Sigmoid colon (tissue), 6 donors: ENCODE measurements at regions not wholly inside any gene's neighbourhood (a gene's known extent, or its start where the extent isn't known, plus 50 kb on each side); places are given as distances from the start of the nearest gene placed in this dataset.

Experiments used
- DNase-seq: peaks from one replicate; pipeline ENCODE4 v3.0.0-alpha.2; 2019
- H3K27ac ChIP-seq, 4 donors: fragments of 200-600 bp; sonication (generic); one replicate each; pipeline ENCODE4 v1.5.1; 2016 to 2019; ENCODE audit warnings: mild to moderate bottlenecking in 1 of 4
- H3K27me3 ChIP-seq, 3 donors: fragments of 200-600 bp; sonication (generic); one replicate each; pipeline ENCODE4 v1.5.1; 2019; ENCODE audit warnings: mild to moderate bottlenecking in 1 of 3
- H3K36me3 ChIP-seq, 4 donors: fragments of 200-600 bp; sonication (generic); one replicate each; pipeline ENCODE4 v1.5.1; 2016 to 2019
- H3K4me1 ChIP-seq, 4 donors: fragments of 200-600 bp; sonication (generic); one replicate each; pipeline ENCODE4 v1.5.1; 2017 to 2019
- H3K4me3 ChIP-seq, 4 donors: fragments of 200-600 bp; sonication (generic); one replicate each; pipeline ENCODE4 v1.5.1; 2017 to 2019; ENCODE audit warnings: mild to moderate bottlenecking in 2 of 4, moderate library complexity in 1 of 4
- H3K9me3 ChIP-seq, 4 donors: fragments of 200-600 bp in 3 of 4; sonication (generic) in 3 of 4; one replicate each; pipeline versions ENCODE4 v1.5.1 to v1.6.1; 2013 to 2019
- CTCF ChIP-seq, 4 experiments: fragments of 450-650 bp in 3 of 4; fragments of 200-600 bp in 1 of 4; IDR thresholded peaks; one replicate each; pipeline ENCODE4 v1.5.1; 2016 to 2019; ENCODE audit warnings: antibody characterized with exemption in 4 of 4, mild to moderate bottlenecking in 3 of 4, moderate library complexity in 2 of 4
- EP300 ChIP-seq, 4 donors: sonication (generic); formaldehyde crosslinking; IDR thresholded peaks; one replicate each; pipeline ENCODE4 v1.6.1; 2017; ENCODE audit warnings: antibody characterized with exemption in 4 of 4
- POLR2A ChIP-seq, 2 donors: fragments of 450-650 bp; IDR thresholded peaks; one replicate each; pipeline ENCODE4 v1.6.1; 2016; ENCODE audit warnings: antibody characterized with exemption in 2 of 2, mild to moderate bottlenecking in 2 of 2, moderate library complexity in 2 of 2
- POLR2AphosphoS5 ChIP-seq, 4 donors: sonication (generic); formaldehyde crosslinking; IDR thresholded peaks; one replicate each; pipeline ENCODE4 v1.6.1; 2017; ENCODE audit warnings: antibody characterized with exemption in 4 of 4
- WGBS, 2 donors: extraction: QIAGEN DNeasy Blood & Tissue Kit; methylation state at CpG; one replicate each; pipeline ENCODE4 v1.1.7; 2013; 5-methylcytosine and 5-hydroxymethylcytosine counted together
- intact Hi-C: fragments of 100-400 bp; cut with DNase I; formaldehyde crosslinking; loops from one replicate; pipeline ENCODE4 v1.15.1; 2023
- donor health status: healthy with polysubstance abuse.
- donor health status: healthy.

DNA sequence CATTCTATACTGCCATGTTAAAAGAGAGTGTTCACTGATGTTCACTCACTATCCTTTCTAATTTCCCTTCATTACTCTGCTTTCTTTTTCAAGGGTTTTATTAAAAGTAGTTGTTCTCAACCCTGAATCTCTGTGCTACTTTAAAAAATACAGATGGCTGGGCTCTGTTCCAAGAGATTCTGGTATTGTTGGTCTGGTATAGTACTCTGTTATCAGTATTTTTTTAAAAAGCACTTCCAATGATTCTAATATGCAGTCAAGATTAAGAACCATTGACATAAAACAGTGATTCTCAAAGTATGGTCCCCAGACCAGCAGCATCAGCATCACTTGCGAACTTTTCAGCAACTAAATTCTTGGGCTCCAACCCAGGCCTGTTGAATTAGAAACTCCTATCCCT lies 77.0 kb upstream of the STARD4 start:
- H3K36me3 ChIP-seq = no peaks in the 10 kb centered on the region
- no peaks in the 10 kb centered on the region for H3K9me3 ChIP-seq
- 78 to 82% methylated on average over 1 of the region's 1 CpG for WGBS, 2 donors
- H3K4me3 ChIP-seq = no peak overlapping the region
- H3K27ac ChIP-seq = no peak overlapping the region
- H3K4me1 ChIP-seq = no peaks in the 10 kb centered on the region
- no peaks in the 10 kb centered on the region for H3K27me3 ChIP-seq
- no peak for DNase-seq
- TF ChIP-seq POLR2AphosphoS5 (IDR thresholded peaks at IDR 0.05) (no peak), CTCF (IDR thresholded peaks at IDR 0.05) (no peak), EP300 (IDR thresholded peaks at IDR 0.05) (no peak), POLR2A (IDR thresholded peaks at IDR 0.05) (no peak)
- intact Hi-C loops = no loop called here

GRCh38 chr5:111587728-111588127 lies 75.4 kb upstream of the STARD4 start:
- Histone ChIP-seq H3K27me3 (no peaks in the 10 kb centered on the region), H3K36me3 (no peaks in the 10 kb centered on the region)
- intact Hi-C loops = no loop called here

GRCh38 chr5:111585946-111586345 lies 73.6 kb upstream of the STARD4 start:
- Histone ChIP-seq H3K27ac (no peak overlapping the region), H3K27me3 (no peaks in the 10 kb centered on the region), H3K4me1 (no peaks in the 10 kb centered on the region), H3K4me3 (no peak overlapping the region), H3K9me3 (no peaks in the 10 kb centered on the region), H3K36me3 (no peaks in the 10 kb centered on the region)
- TF ChIP-seq POLR2A (IDR thresholded peaks at IDR 0.05) = no peak
- TF ChIP-seq EP300 (IDR thresholded peaks at IDR 0.05) = no peak
- no peak for TF ChIP-seq CTCF (IDR thresholded peaks at IDR 0.05)
- TF ChIP-seq POLR2AphosphoS5 (IDR thresholded peaks at IDR 0.05) = no peak
- intact Hi-C loops = no loop called here
- WGBS, 2 donors = 62 to 79% methylated on average over 4 of the region's 4 CpGs
- no peak for DNase-seq

More at GRCh38 chr5:111587728-111588127, 75.4 kb upstream of the STARD4 start:
- Histone ChIP-seq H3K27ac (no peak overlapping the region), H3K4me1 (no peaks in the 10 kb centered on the region), H3K9me3 (no peaks in the 10 kb centered on the region), H3K4me3 (no peak overlapping the region)
- TF ChIP-seq CTCF (IDR thresholded peaks at IDR 0.05) (no peak), POLR2AphosphoS5 (IDR thresholded peaks at IDR 0.05) (no peak), POLR2A (IDR thresholded peaks at IDR 0.05) (no peak), EP300 (IDR thresholded peaks at IDR 0.05) (no peak)
- no peak for DNase-seq

DNA sequence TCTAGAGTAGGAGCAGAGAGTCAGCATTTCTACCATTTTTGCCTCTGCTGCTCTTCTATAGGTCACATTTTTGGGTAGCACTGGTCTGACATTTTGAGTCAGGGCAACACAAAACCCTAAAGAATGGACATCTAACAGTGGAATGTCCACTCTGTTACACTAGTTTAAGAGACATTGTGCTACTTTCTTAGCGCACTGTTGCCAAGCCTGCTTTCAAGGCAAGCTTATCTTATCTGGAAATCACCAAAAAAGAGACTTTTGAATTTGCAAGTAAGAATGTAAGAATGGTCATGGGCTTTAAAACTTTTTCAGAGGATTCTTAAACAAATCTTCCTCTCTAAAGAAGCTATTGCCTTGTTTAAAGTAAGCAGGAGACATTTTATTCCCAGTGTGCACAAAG lies 73.0 kb upstream of the STARD4 start:
- no peaks in the 10 kb centered on the region for H3K9me3 ChIP-seq
- H3K36me3 ChIP-seq = no peaks in the 10 kb centered on the region
- H3K27ac ChIP-seq = no peak overlapping the region
- no peak for DNase-seq
- no peak overlapping the region for H3K4me3 ChIP-seq
- H3K27me3 ChIP-seq = no peaks in the 10 kb centered on the region
- no peaks in the 10 kb centered on the region for H3K4me1 ChIP-seq
- intact Hi-C loops = no loop called here
- TF ChIP-seq CTCF (IDR thresholded peaks at IDR 0.05) (no peak), POLR2A (IDR thresholded peaks at IDR 0.05) (no peak), POLR2AphosphoS5 (IDR thresholded peaks at IDR 0.05) (no peak), EP300 (IDR thresholded peaks at IDR 0.05) (no peak)
- 53 to 71% methylated on average over 1 of the region's 1 CpG for WGBS, 2 donors

DNA sequence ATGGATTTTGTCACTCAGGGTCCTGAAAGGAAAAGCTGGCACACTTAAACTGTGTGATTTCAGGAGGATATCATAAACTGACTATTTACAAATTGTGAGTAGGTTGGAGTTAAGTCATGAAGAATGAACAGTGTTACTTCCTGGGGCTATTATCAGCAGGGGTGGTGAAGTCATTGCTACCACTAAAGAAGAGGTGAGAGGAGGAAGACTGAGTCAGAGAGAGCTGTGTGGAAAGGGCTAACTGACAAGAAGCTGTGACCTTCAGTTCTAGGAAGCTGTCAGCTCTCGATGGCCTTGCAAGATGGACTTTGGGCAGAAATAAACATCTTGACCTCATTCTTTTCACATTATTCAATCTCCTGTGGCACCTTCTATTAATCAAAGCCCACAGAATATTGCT lies 72.3 kb upstream of the STARD4 start:
- intact Hi-C loops = no loop called here
- Histone ChIP-seq H3K27ac (no peak overlapping the region), H3K4me1 (no peaks in the 10 kb centered on the region), H3K4me3 (no peak overlapping the region), H3K36me3 (no peaks in the 10 kb centered on the region), H3K9me3 (no peaks in the 10 kb centered on the region), H3K27me3 (no peaks in the 10 kb centered on the region)
- DNase-seq = no peak
- TF ChIP-seq CTCF (IDR thresholded peaks at IDR 0.05) = no peak
- TF ChIP-seq POLR2AphosphoS5 (IDR thresholded peaks at IDR 0.05) = no peak
- no peak for TF ChIP-seq POLR2A (IDR thresholded peaks at IDR 0.05)
- no peak for TF ChIP-seq EP300 (IDR thresholded peaks at IDR 0.05)
- 44 to 54% methylated on average over 1 of the region's 1 CpG for WGBS, 2 donors
